Ovary (tissue), 3 donors: ENCODE measurements at regions not wholly inside any gene's neighbourhood (a gene's known extent, or its start where the extent isn't known, plus 50 kb on each side); places are given as distances from the start of the nearest gene placed in this dataset.

Source experiments
- CTCF ChIP-seq, 3 donors: fragments of 450-650 bp in 2 of 3; fragments of 200-600 bp in 1 of 3; IDR thresholded peaks; one replicate each; pipeline versions ENCODE4 v1.5.1 to v1.8.0; 2016 to 2022; ENCODE audit warnings: antibody characterized with exemption in 3 of 3, mild to moderate bottlenecking in 1 of 3
- EP300 ChIP-seq: sonication (generic); formaldehyde crosslinking; IDR thresholded peaks from one replicate; pipeline ENCODE4 v1.6.1; 2017; ENCODE audit warnings: antibody characterized with exemption
- POLR2A ChIP-seq: fragments of 450-650 bp; IDR thresholded peaks from one replicate; pipeline ENCODE4 v1.6.1; 2017; ENCODE audit warnings: antibody characterized with exemption, mild to moderate bottlenecking, moderate library complexity
- donor health status: DM: no; HTN: no; CAD: no.

- no peak for TF ChIP-seq CTCF (IDR thresholded peaks at IDR 0.05)
- no peak for TF ChIP-seq EP300
- TF ChIP-seq POLR2A = no peak
Observed at GRCh38 chr7:26930845-26931244, 66.5 kb upstream of the SKAP2 start.
